Neural crest cell (in vitro differentiated cells): ENCODE measurements at regions not wholly inside any gene's neighbourhood (a gene's known extent, or its start where the extent isn't known, plus 50 kb on each side); places are given as distances from the start of the nearest gene placed in this dataset.

Source experiments
- DNase-seq: peaks from one replicate; pipeline ENCODE4 v3.0.0; 2021; ENCODE audit warnings: low read depth, mixed read lengths, low spot score
- H3K27ac Mint-ChIP-seq: one replicate; pipeline ENCODE4 v1.8.0; 2021; ENCODE audit warnings: mild to moderate bottlenecking, mixed read lengths; ENCODE audit not compliant: unreplicated experiment
- H3K27me3 Mint-ChIP-seq: 2 replicates; pipeline ENCODE4 v1.8.0; 2021; ENCODE audit warnings: low read depth, mild to moderate bottlenecking, mixed read lengths
- H3K36me3 Mint-ChIP-seq: 2 replicates; pipeline ENCODE4 v1.8.0; 2021; ENCODE audit warnings: low read depth, mild to moderate bottlenecking, mixed read lengths
- H3K4me1 Mint-ChIP-seq: 2 replicates; pipeline ENCODE4 v1.8.0; 2021; ENCODE audit warnings: mixed read lengths
- H3K4me3 Mint-ChIP-seq: one replicate; pipeline ENCODE4 v1.8.0; 2021; ENCODE audit warnings: mild to moderate bottlenecking, mixed read lengths
- H3K9me3 Mint-ChIP-seq: 2 replicates; pipeline ENCODE4 v1.8.0; 2021; ENCODE audit warnings: mixed read lengths
- CTCF ChIP-seq: fragments of 200-600 bp; sonication (generic); conservative IDR thresholded peaks from 2 replicates; pipeline ENCODE4 v1.5.0; 2021; ENCODE audit warnings: antibody characterized with exemption, mild to moderate bottlenecking

DNA sequence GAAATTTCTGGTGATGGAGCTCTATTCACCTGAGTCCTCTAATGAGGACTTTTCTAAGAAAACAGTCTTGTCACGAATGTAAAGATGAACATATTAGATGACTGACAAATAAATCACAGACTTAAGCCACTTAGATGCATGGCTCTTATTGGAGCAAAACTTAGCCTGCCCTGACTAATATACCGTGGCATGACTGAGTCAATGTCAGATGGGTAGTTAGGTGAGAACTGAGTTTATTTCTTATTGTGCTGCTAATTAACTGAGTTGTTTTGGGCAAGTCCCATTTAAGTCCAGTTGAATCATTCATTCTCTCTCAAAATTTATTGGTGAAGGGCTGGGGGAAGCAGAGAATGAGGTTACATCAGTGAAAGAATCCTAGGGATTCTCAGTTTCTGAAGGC is 459.8 kb downstream of the MCTP2 start:
- Mint-ChIP-seq H3K27ac (no peak overlapping the region), H3K9me3 (peaks cover 11% of the 10 kb centered on the region), H3K4me3 (no peak overlapping the region), H3K36me3 (no peaks in the 10 kb centered on the region), H3K4me1 (no peaks in the 10 kb centered on the region), H3K27me3 (no peaks in the 10 kb centered on the region)
- DNase-seq: no peak
- no peak for TF ChIP-seq CTCF

DNA sequence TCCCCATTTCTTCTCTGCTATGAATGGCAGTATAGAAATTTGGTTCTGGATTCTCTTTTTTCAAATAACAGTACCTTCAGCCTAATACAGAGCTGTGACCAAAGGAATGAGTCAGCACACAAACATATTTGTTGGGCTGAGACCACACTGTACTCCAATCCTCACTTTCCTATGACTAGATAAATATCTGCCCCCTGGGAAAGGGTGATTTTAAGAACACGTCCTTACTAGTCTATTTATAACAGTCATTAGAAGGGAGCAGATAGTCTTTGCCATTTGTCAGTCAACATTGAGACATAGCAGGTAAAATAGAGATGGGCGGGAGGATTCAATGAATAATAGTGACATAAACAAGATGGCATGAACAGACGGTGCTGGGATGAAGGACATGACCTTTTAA is 461.3 kb downstream of the MCTP2 start:
- no peak for DNase-seq
- no peak for TF ChIP-seq CTCF
- no peak overlapping the region for H3K4me3 Mint-ChIP-seq
- H3K36me3 Mint-ChIP-seq: no peaks in the 10 kb centered on the region
- peaks cover 11% of the 10 kb centered on the region for H3K9me3 Mint-ChIP-seq
- H3K27me3 Mint-ChIP-seq: no peaks in the 10 kb centered on the region
- H3K27ac Mint-ChIP-seq: no peak overlapping the region
- no peaks in the 10 kb centered on the region for H3K4me1 Mint-ChIP-seq

DNA sequence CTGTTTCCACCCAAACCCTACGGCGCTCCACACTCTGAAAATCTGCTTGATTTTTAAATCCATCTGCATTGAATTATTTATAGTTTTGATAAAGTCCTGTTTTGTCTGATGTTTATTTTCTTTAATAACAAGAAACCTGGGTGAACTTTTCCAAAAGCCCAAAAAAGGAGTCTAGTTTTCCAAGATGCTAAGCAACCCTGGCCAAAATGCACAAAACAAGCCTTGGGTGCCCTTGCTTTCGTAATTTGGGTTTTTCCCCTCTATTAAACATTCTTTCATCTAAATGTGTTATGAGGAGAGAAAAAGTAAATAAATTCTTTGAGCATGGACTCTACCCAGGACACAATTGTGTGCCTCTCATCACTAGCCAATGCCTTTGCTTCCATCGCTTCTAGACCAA is 468.9 kb downstream of the MCTP2 start:
- Mint-ChIP-seq H3K27me3 (no peaks in the 10 kb centered on the region), H3K27ac (no peak overlapping the region), H3K4me3 (no peak overlapping the region), H3K36me3 (no peaks in the 10 kb centered on the region), H3K4me1 (peaks cover 3% of the 10 kb centered on the region), H3K9me3 (peaks cover 2% of the 10 kb centered on the region)
- TF ChIP-seq CTCF: no peak
- no peak for DNase-seq

GRCh38 chr15:94701281-94701985 is 470.1 kb downstream of the MCTP2 start:
- H3K4me1 Mint-ChIP-seq: peaks cover 3% of the 10 kb centered on the region
- H3K4me3 Mint-ChIP-seq: no peak overlapping the region
- no peaks in the 10 kb centered on the region for H3K36me3 Mint-ChIP-seq
- DNase-seq: no peak
- peaks cover 2% of the 10 kb centered on the region for H3K9me3 Mint-ChIP-seq
- no peak overlapping the region for H3K27ac Mint-ChIP-seq
- no peak for TF ChIP-seq CTCF
- no peaks in the 10 kb centered on the region for H3K27me3 Mint-ChIP-seq

GRCh38 chr15:94703596-94703995 is 472.2 kb downstream of the MCTP2 start:
- Mint-ChIP-seq H3K4me1 (peaks cover 3% of the 10 kb centered on the region), H3K27ac (no peak overlapping the region), H3K9me3 (peaks cover 6% of the 10 kb centered on the region), H3K4me3 (no peak overlapping the region), H3K27me3 (no peaks in the 10 kb centered on the region), H3K36me3 (no peaks in the 10 kb centered on the region)
- no peak for DNase-seq
- no peak for TF ChIP-seq CTCF
